CD14-positive monocyte (primary cell): ENCODE measurements at regions not wholly inside any gene's neighbourhood (a gene's known extent, or its start where the extent isn't known, plus 50 kb on each side); places are given as distances from the start of the nearest gene placed in this dataset.

ENCODE experiments used
- DNase-seq, 3 donors: peaks; one replicate each; pipeline ENCODE4 v3.0.0-alpha.2; 2011 to 2022
- H2AFZ ChIP-seq: 2 replicates; pipeline ENCODE4 v1.6.0; 2012; ENCODE audit warnings: mild to moderate bottlenecking, low read depth, low read length, inconsistent platforms; ENCODE audit not compliant: insufficient read depth, poor library complexity, severe bottlenecking
- H3K27ac ChIP-seq, 2 donors: 1 replicate in 1 of 2; 2 replicates in 1 of 2; pipeline ENCODE4 v1.5.1; 2012 to 2013; ENCODE audit warnings: low read length in 2 of 2, control low read depth in 1 of 2, inconsistent platforms in 1 of 2, low read depth in 1 of 2, mild to moderate bottlenecking in 1 of 2
- H3K27me3 ChIP-seq, 2 donors: one replicate each; pipeline versions ENCODE4 v1.6.0 to v1.6.1; 2011 to 2013; ENCODE audit warnings: low read length in 2 of 2; ENCODE audit not compliant: control insufficient read depth in 2 of 2, insufficient read depth in 2 of 2
- H3K36me3 ChIP-seq, 2 donors: replicated peaks in 1 of 2; 1 replicate in 1 of 2; 2 replicates in 1 of 2; pipeline versions ENCODE4 v1.5.1 to v1.6.1; 2012 to 2013; ENCODE audit warnings: low read length in 2 of 2, control low read depth in 1 of 2, inconsistent platforms in 1 of 2, mild to moderate bottlenecking in 1 of 2; ENCODE audit not compliant: insufficient read depth in 2 of 2, control insufficient read depth in 1 of 2
- H3K4me1 ChIP-seq, 2 donors: 1 replicate in 1 of 2; 2 replicates in 1 of 2; pipeline versions ENCODE4 v1.5.1 to v1.6.1; 2012 to 2013; ENCODE audit warnings: low read length in 2 of 2, control low read depth in 1 of 2, inconsistent platforms in 1 of 2, mild to moderate bottlenecking in 1 of 2, moderate library complexity in 1 of 2; ENCODE audit not compliant: insufficient read depth in 2 of 2, control insufficient read depth in 1 of 2
- H3K4me2 ChIP-seq: replicated peaks from 2 replicates; pipeline ENCODE3; 2012; ENCODE audit warnings: low read length, moderate library complexity, mild to moderate bottlenecking; ENCODE audit not compliant: poor library complexity, severe bottlenecking; ENCODE audit errors: extremely low read depth
- H3K4me3 ChIP-seq, 3 experiments: fragments of 200-600 bp in 1 of 3; sonication (generic) in 1 of 3; replicated peaks in 1 of 3; 1 replicate in 2 of 3; 2 replicates in 1 of 3; pipeline ENCODE4 v1.5.1; 2011 to 2013; ENCODE audit warnings: low read length in 3 of 3, mild to moderate bottlenecking in 3 of 3, control low read depth in 2 of 3, low read depth in 2 of 3, inconsistent platforms in 1 of 3, moderate library complexity in 1 of 3
- H3K79me2 ChIP-seq: 2 replicates; pipeline ENCODE4 v1.6.0; 2012; ENCODE audit warnings: mild to moderate bottlenecking, control low read depth, inconsistent platforms, low read length, moderate library complexity; ENCODE audit not compliant: insufficient read depth
- H3K9ac ChIP-seq: 2 replicates; pipeline ENCODE4 v1.6.0; 2017; ENCODE audit warnings: low read length, mild to moderate bottlenecking; ENCODE audit not compliant: insufficient read depth, poor library complexity, severe bottlenecking
- H3K9me3 ChIP-seq, 2 donors: replicated peaks in 1 of 2; 1 replicate in 1 of 2; 2 replicates in 1 of 2; pipeline versions ENCODE4 v1.5.1 to v1.6.1; 2012 to 2013; ENCODE audit warnings: low read length in 2 of 2, control low read depth in 1 of 2; ENCODE audit not compliant: control insufficient read depth in 1 of 2, insufficient read depth in 1 of 2
- H4K20me1 ChIP-seq: 2 replicates; pipeline ENCODE4 v1.6.0; 2012; ENCODE audit warnings: mild to moderate bottlenecking, low read length, control low read depth, moderate library complexity; ENCODE audit not compliant: insufficient read depth
- H3K27ac Mint-ChIP-seq, 7 donors: one replicate each; pipeline ENCODE4 v1.8.0; 2020; ENCODE audit warnings: mild to moderate bottlenecking in 7 of 7, mixed read lengths in 7 of 7, moderate library complexity in 6 of 7, inconsistent platforms in 2 of 7
- H3K27me3 Mint-ChIP-seq, 3 donors: one replicate each; pipeline ENCODE4 v1.8.0; 2021 to 2022; ENCODE audit warnings: low read depth in 3 of 3, mild to moderate bottlenecking in 3 of 3, mixed read lengths in 3 of 3, moderate library complexity in 3 of 3, inconsistent platforms in 1 of 3
- H3K36me3 Mint-ChIP-seq, 2 donors: one replicate each; pipeline ENCODE4 v1.8.0; 2020; ENCODE audit warnings: mixed read lengths in 2 of 2, inconsistent platforms in 1 of 2, mild to moderate bottlenecking in 1 of 2
- H3K4me1 Mint-ChIP-seq: one replicate; pipeline ENCODE4 v1.8.0; 2020; ENCODE audit warnings: mild to moderate bottlenecking, mixed read lengths
- H3K4me3 Mint-ChIP-seq, 2 donors: one replicate each; pipeline ENCODE4 v1.8.0; 2020; ENCODE audit warnings: mild to moderate bottlenecking in 2 of 2, mixed read lengths in 2 of 2, moderate library complexity in 1 of 2
- H3K9me3 Mint-ChIP-seq, 7 donors: one replicate each; pipeline ENCODE4 v1.8.0; 2020 to 2022; ENCODE audit warnings: mixed read lengths in 7 of 7, mild to moderate bottlenecking in 6 of 7, moderate library complexity in 6 of 7, inconsistent platforms in 2 of 7
- WGBS: methylation state at CpG from one replicate; pipeline ENCODE4 v1.1.5; 2013; ENCODE audit warnings: missing lambda C conversion rate; ENCODE audit not compliant: insufficient coverage; 5-methylcytosine and 5-hydroxymethylcytosine counted together
- intact Hi-C, 2 donors: fragments of 100-400 bp; cut with micrococcal nuclease; formaldehyde crosslinking; loops; one replicate each; pipeline versions ENCODE4 v1.15.0 to v1.15.1; 2023
- TF ChIP-seq, protein P1 (sequence below): fragments of 200-600 bp; IDR thresholded peaks from one replicate; pipeline ENCODE4 v1.8.0; 2022; ENCODE audit warnings: antibody characterized with exemption, mild to moderate bottlenecking

DNA sequence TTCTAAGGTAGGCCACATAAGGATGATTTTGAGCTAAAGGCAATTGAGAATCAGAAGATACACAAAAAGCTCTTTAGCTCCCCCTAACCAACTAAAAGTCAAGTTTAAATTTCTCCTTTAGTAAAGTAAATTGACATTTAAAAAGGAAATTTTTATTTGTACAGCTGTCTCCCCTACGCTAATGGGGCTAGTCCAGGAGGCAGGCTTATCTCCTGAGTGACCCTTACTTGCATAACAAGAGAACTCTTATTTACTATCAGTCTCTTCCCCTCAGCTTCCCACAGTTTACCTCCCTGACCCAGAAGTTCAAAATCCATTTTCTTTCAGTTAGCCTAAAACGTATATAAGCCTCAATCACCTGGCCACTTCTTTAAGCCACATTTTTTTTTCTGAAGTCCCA is 1002.8 kb upstream of the NRXN1 start:
- Mint-ChIP-seq H3K27me3 (no peaks in the 10 kb centered on the region), H3K9me3 (peaks cover 0 to 2% (median 0%) of the 10 kb centered on the region in 7 donors), H3K4me1 (no peaks in the 10 kb centered on the region), H3K27ac (no peak overlapping the region), H3K36me3 (no peaks in the 10 kb centered on the region), H3K4me3 (no peak overlapping the region)
- no peaks in the 10 kb centered on the region for H3K79me2 ChIP-seq
- no peaks in the 10 kb centered on the region for H3K4me1 ChIP-seq
- 83% methylated on average over 1 of the region's 2 CpGs for WGBS
- intact Hi-C loops, result no loop called here
- DNase-seq, result no peak
- H3K4me3 ChIP-seq, result no peak overlapping the region
- H2AFZ ChIP-seq, result no peak overlapping the region
- no peaks in the 10 kb centered on the region for H4K20me1 ChIP-seq
- no peaks in the 10 kb centered on the region for H3K27me3 ChIP-seq
- no peak overlapping the region for H3K27ac ChIP-seq
- no peaks in the 10 kb centered on the region for H3K36me3 ChIP-seq
- no peak overlapping the region for H3K9ac ChIP-seq
- no peak overlapping the region for H3K4me2 ChIP-seq
- TF ChIP-seq, protein P1, sequence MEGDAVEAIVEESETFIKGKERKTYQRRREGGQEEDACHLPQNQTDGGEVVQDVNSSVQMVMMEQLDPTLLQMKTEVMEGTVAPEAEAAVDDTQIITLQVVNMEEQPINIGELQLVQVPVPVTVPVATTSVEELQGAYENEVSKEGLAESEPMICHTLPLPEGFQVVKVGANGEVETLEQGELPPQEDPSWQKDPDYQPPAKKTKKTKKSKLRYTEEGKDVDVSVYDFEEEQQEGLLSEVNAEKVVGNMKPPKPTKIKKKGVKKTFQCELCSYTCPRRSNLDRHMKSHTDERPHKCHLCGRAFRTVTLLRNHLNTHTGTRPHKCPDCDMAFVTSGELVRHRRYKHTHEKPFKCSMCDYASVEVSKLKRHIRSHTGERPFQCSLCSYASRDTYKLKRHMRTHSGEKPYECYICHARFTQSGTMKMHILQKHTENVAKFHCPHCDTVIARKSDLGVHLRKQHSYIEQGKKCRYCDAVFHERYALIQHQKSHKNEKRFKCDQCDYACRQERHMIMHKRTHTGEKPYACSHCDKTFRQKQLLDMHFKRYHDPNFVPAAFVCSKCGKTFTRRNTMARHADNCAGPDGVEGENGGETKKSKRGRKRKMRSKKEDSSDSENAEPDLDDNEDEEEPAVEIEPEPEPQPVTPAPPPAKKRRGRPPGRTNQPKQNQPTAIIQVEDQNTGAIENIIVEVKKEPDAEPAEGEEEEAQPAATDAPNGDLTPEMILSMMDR, result no peak
- H3K9me3 ChIP-seq, result no peaks in the 10 kb centered on the region

DNA sequence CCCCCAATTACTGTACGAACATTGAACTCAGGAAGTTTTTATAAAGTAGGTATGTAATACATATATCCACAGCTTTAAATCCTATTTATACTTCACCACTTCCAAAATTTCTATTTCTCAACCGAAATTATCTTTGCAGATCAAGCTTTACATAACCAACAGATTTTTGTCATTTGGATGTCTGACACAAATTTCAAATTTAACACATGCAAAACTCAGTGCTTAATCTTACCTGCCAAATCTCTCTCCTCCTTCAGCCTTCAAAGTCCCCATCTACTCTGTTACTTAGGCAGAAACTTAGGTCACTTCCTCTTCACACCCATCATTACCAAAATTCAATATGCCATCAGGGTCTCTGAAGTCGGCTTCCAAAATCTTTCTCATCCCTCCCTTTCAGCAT is 990.1 kb upstream of the NRXN1 start:
- WGBS, result 94% methylated on average over 2 of the region's 3 CpGs
- intact Hi-C loops, result no loop called here

More for the DNA sequence above, 990.1 kb upstream of the NRXN1 start:
- Histone ChIP-seq H3K27me3 (no peaks in the 10 kb centered on the region), H3K4me2 (no peak overlapping the region), H3K9me3 (peaks cover 0 to 24% of the 10 kb centered on the region in 2 donors), H3K4me3 (no peak overlapping the region), H3K79me2 (no peaks in the 10 kb centered on the region), H3K4me1 (no peaks in the 10 kb centered on the region), H4K20me1 (no peaks in the 10 kb centered on the region), H3K36me3 (no peaks in the 10 kb centered on the region), H3K27ac (no peak overlapping the region), H3K9ac (no peak overlapping the region), H2AFZ (no peak overlapping the region)
- Mint-ChIP-seq H3K4me1 (no peaks in the 10 kb centered on the region), H3K27ac (no peak overlapping the region), H3K4me3 (no peak overlapping the region), H3K9me3 (peaks cover 10 to 46% (median 20%) of the 10 kb centered on the region in 7 donors), H3K27me3 (no peaks in the 10 kb centered on the region), H3K36me3 (no peaks in the 10 kb centered on the region)
- no peak for DNase-seq
- TF ChIP-seq, protein P1, result no peak
